HG02981 (cell line): ENCODE measurements at regions not wholly inside any gene's neighbourhood (a gene's known extent, or its start where the extent isn't known, plus 50 kb on each side); places are given as distances from the start of the nearest gene placed in this dataset.
"Not testable (repeated sequence)": the region's sequence is repeated elsewhere in the genome, so short reads cannot be mapped to it uniquely, and the experiment has no call there.

ENCODE experiments used
- ATAC-seq: cut with Tn5 transposase; IDR thresholded peaks from one replicate; pipeline ENCODE4 v1.9.1; 2021; ENCODE audit warnings: mild to moderate bottlenecking, moderate library complexity; ENCODE audit not compliant: unreplicated experiment

- ATAC-seq, result no peak
These were observed 892.6 kb downstream of the KCNT2 start for GRCh38 chr1:195715652-195716051.

- ATAC-seq, result no peak
These were observed 894.0 kb downstream of the KCNT2 start for GRCh38 chr1:195714248-195714647.

GRCh38 chr1:195709821-195710220 lies 898.4 kb downstream of the KCNT2 start:
- no peak for ATAC-seq

- ATAC-seq, result no peak
These were observed 904.2 kb downstream of the KCNT2 start for GRCh38 chr1:195704028-195704427.

GRCh38 chr1:195701149-195701548 lies 907.1 kb downstream of the KCNT2 start:
- no peak for ATAC-seq

GRCh38 chr1:195697130-195697529 lies 911.1 kb downstream of the KCNT2 start:
- peak; percentile 100 for ATAC-seq

- ATAC-seq, result no peak
These were observed 921.5 kb downstream of the KCNT2 start for GRCh38 chr1:195686764-195687163.

- ATAC-seq, result no peak
These were observed 943.6 kb downstream of the KCNT2 start for GRCh38 chr1:195664628-195665027.

GRCh38 chr1:195663549-195664280 lies 944.5 kb downstream of the KCNT2 start:
- no peak for ATAC-seq

- no peak for ATAC-seq
These were observed 951.5 kb downstream of the KCNT2 start for GRCh38 chr1:195656780-195657179.

GRCh38 chr1:195648875-195649274 lies 959.4 kb downstream of the KCNT2 start:
- ATAC-seq, result not testable (repeated sequence)

GRCh38 chr1:195637539-195637938 lies 970.7 kb downstream of the KCNT2 start:
- ATAC-seq, result no peak

- ATAC-seq, result peak; percentile 49
These were observed 990.0 kb downstream of the KCNT2 start for GRCh38 chr1:195618287-195618686.

GRCh38 chr1:195617106-195617505 lies 991.1 kb downstream of the KCNT2 start:
- no peak for ATAC-seq

GRCh38 chr1:195608883-195609282 lies 999.4 kb downstream of the KCNT2 start:
- ATAC-seq, result no peak

- ATAC-seq, result no peak
These were observed 1001.8 kb downstream of the KCNT2 start for GRCh38 chr1:195606483-195606882.

- ATAC-seq, result no peak
These were observed 1004.0 kb downstream of the KCNT2 start for GRCh38 chr1:195604287-195604686.

- no peak for ATAC-seq
These were observed 1010.3 kb downstream of the KCNT2 start for GRCh38 chr1:195597891-195598290.

GRCh38 chr1:195594773-195595172 lies 1013.5 kb downstream of the KCNT2 start:
- ATAC-seq, result no peak

- ATAC-seq, result no peak
These were observed 1013.9 kb downstream of the KCNT2 start for GRCh38 chr1:195594322-195594721.

GRCh38 chr1:195591917-195592672 lies 1016.1 kb downstream of the KCNT2 start:
- no peak for ATAC-seq

- ATAC-seq, result no peak
These were observed 1017.6 kb downstream of the KCNT2 start for GRCh38 chr1:195590649-195591048.
